Gastrocnemius medialis (tissue), 4 donors: ENCODE measurements at regions not wholly inside any gene's neighbourhood (a gene's known extent, or its start where the extent isn't known, plus 50 kb on each side); places are given as distances from the start of the nearest gene placed in this dataset.

Source experiments
- POLR2A ChIP-seq, 2 donors: fragments of 450-650 bp; IDR thresholded peaks; one replicate each; pipeline ENCODE4 v1.6.1; 2017; ENCODE audit warnings: antibody characterized with exemption in 2 of 2, mild to moderate bottlenecking in 2 of 2, moderate library complexity in 2 of 2
- TF ChIP-seq, protein P1 (sequence below), 5 experiments: fragments of 450-650 bp in 3 of 5; fragments of 200-600 bp in 2 of 5; sonication (generic) in 2 of 5; IDR thresholded peaks in 4 of 5; conservative IDR thresholded peaks in 1 of 5; 1 replicate in 4 of 5; 2 replicates in 1 of 5; pipeline ENCODE4 v1.5.1; 2016 to 2019; ENCODE audit warnings: antibody characterized with exemption in 5 of 5, mild to moderate bottlenecking in 3 of 5, moderate library complexity in 3 of 5

DNA sequence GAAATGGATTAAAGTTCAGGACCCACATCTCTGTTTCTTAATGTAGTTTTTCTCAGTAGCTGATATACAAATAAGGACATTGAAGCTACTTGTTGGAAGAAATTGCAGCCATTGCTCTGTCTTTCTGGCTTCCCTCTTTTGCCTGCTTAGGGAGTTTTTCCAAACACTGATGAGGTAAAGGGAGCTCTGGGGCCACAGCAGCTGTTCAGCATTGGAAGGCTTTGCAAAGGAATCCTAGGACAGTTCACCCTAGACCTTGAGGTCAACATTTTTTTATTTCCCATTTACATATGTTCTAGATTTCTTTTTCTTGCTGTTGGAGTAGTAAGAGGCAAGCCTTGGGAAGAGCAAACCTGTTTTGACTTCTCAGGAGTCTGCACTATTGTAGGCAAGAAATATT, 126.9 kb upstream of the PLPPR5 start:
- TF ChIP-seq, protein P1, sequence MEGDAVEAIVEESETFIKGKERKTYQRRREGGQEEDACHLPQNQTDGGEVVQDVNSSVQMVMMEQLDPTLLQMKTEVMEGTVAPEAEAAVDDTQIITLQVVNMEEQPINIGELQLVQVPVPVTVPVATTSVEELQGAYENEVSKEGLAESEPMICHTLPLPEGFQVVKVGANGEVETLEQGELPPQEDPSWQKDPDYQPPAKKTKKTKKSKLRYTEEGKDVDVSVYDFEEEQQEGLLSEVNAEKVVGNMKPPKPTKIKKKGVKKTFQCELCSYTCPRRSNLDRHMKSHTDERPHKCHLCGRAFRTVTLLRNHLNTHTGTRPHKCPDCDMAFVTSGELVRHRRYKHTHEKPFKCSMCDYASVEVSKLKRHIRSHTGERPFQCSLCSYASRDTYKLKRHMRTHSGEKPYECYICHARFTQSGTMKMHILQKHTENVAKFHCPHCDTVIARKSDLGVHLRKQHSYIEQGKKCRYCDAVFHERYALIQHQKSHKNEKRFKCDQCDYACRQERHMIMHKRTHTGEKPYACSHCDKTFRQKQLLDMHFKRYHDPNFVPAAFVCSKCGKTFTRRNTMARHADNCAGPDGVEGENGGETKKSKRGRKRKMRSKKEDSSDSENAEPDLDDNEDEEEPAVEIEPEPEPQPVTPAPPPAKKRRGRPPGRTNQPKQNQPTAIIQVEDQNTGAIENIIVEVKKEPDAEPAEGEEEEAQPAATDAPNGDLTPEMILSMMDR (IDR thresholded peaks at IDR 0.05 in 4 of 5, conservative IDR thresholded peaks at IDR 0.05 in 1 of 5) = no peak
- no peak for TF ChIP-seq POLR2A (IDR thresholded peaks at IDR 0.05)
